ENCODE measurements at regions not wholly inside any gene's neighbourhood (a gene's known extent, or its start where the extent isn't known, plus 50 kb on each side); places are given as distances from the start of the nearest gene placed in this dataset.

GRCh38 chrX:2627272-2627867 lies 63.7 kb upstream of the CD99 start:
- Histone ChIP-seq H3K9ac (ENCODE audit: low read length) (no peak overlapping the region), H3K27me3 (replicated peaks; ENCODE audit: control insufficient read depth, insufficient read depth, low read length) (no peaks in the 10 kb centered on the region), H3K36me3 (ENCODE audit: control insufficient read depth, insufficient read depth, low read length, severe bottlenecking) (peaks cover 24% of the 10 kb centered on the region), H3K9me3 (ENCODE audit: control insufficient read depth, low read length) (peaks cover 9% of the 10 kb centered on the region), H3K4me1 (ENCODE audit: control insufficient read depth, insufficient read depth, low read length) (no peaks in the 10 kb centered on the region), H3K4me3 (ENCODE audit: low read length) (no peak overlapping the region)
- DNase-seq (ENCODE audit: low read depth): peak; percentile 40

- H3K36me3 ChIP-seq (ENCODE audit: control insufficient read depth, insufficient read depth, low read length, severe bottlenecking): peaks cover 24% of the 10 kb centered on the region
Measured at GRCh38 chrX:2626750-2627149, 64.3 kb upstream of the CD99 start.

DNA sequence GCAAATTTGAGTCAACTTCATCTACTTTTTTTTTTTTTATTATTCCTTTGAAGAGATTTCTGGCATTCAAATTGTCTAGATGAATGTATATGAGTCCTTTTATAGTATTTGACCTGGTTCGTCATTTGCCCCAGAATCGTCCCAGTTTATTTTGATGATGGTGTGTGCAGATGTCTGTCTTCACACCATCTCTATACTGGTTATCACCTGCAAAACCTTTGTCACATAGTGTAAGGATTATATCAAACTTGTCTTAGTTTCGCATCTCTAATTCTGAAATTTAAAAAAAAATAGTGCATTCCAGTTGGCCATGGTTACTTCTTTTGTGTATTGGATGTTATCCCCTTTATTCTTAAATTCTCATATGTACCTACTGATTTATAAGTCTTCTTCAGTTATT lies 70.5 kb upstream of the CD99 start:
- H3K9ac ChIP-seq (ENCODE audit: low read length): no peak overlapping the region
- no peaks in the 10 kb centered on the region for H3K4me1 ChIP-seq (ENCODE audit: control insufficient read depth, insufficient read depth, low read length)
- peaks cover 31% of the 10 kb centered on the region for H3K36me3 ChIP-seq (ENCODE audit: control insufficient read depth, insufficient read depth, low read length, severe bottlenecking)
- H3K27me3 ChIP-seq (replicated peaks; ENCODE audit: control insufficient read depth, insufficient read depth, low read length): no peaks in the 10 kb centered on the region
- DNase-seq (ENCODE audit: low read depth): no peak
- no peaks in the 10 kb centered on the region for H3K9me3 ChIP-seq (ENCODE audit: control insufficient read depth, low read length)
- H3K4me3 ChIP-seq (ENCODE audit: low read length): no peak overlapping the region

More at GRCh38 chrX:2626750-2627149, 64.3 kb upstream of the CD99 start:
- Histone ChIP-seq H3K4me1 (ENCODE audit: control insufficient read depth, insufficient read depth, low read length) (no peaks in the 10 kb centered on the region), H3K27me3 (replicated peaks; ENCODE audit: control insufficient read depth, insufficient read depth, low read length) (no peaks in the 10 kb centered on the region), H3K4me3 (ENCODE audit: low read length) (no peak overlapping the region), H3K9me3 (ENCODE audit: control insufficient read depth, low read length) (peaks cover 9% of the 10 kb centered on the region), H3K9ac (ENCODE audit: low read length) (no peak overlapping the region)
- DNase-seq (ENCODE audit: low read depth): no peak

GRCh38 chrX:2618516-2618915 lies 72.6 kb upstream of the CD99 start:
- no peak for DNase-seq (ENCODE audit: low read depth)
- Histone ChIP-seq H3K9me3 (ENCODE audit: control insufficient read depth, low read length) (no peaks in the 10 kb centered on the region), H3K4me3 (ENCODE audit: low read length) (no peak overlapping the region), H3K36me3 (ENCODE audit: control insufficient read depth, insufficient read depth, low read length, severe bottlenecking) (peaks cover 27% of the 10 kb centered on the region), H3K9ac (ENCODE audit: low read length) (no peak overlapping the region), H3K4me1 (ENCODE audit: control insufficient read depth, insufficient read depth, low read length) (peaks cover 5% of the 10 kb centered on the region), H3K27me3 (replicated peaks; ENCODE audit: control insufficient read depth, insufficient read depth, low read length) (no peaks in the 10 kb centered on the region)

DNA sequence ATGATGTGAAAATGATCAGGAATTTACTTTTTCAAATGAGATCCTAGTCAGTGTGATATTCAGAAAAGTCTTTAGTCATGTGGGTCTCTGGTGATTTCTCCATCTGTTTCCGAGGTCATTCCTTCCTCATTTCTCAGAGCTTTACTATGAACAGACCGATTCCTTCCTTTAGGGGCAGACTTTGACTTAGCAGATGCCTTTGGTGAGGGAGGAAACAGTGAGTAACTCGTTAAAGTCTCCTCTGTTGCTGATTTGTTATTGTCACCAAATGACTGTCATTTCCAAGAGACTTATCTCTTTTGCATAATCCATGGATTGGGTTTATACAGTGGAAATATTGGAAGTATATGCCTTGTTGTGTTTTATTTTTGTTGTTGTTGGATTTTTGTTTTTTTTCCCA lies 76.2 kb upstream of the CD99 start:
- Histone ChIP-seq H3K9ac (ENCODE audit: low read length) (peak overlapping the region; percentile 64), H3K4me3 (ENCODE audit: low read length) (peak overlapping the region; percentile 33), H3K9me3 (ENCODE audit: control insufficient read depth, low read length) (no peaks in the 10 kb centered on the region), H3K36me3 (ENCODE audit: control insufficient read depth, insufficient read depth, low read length, severe bottlenecking) (peaks cover 19% of the 10 kb centered on the region), H3K4me1 (ENCODE audit: control insufficient read depth, insufficient read depth, low read length) (peaks cover 13% of the 10 kb centered on the region), H3K27me3 (replicated peaks; ENCODE audit: control insufficient read depth, insufficient read depth, low read length) (no peaks in the 10 kb centered on the region)
- DNase-seq (ENCODE audit: low read depth): peak; percentile 94

DNA sequence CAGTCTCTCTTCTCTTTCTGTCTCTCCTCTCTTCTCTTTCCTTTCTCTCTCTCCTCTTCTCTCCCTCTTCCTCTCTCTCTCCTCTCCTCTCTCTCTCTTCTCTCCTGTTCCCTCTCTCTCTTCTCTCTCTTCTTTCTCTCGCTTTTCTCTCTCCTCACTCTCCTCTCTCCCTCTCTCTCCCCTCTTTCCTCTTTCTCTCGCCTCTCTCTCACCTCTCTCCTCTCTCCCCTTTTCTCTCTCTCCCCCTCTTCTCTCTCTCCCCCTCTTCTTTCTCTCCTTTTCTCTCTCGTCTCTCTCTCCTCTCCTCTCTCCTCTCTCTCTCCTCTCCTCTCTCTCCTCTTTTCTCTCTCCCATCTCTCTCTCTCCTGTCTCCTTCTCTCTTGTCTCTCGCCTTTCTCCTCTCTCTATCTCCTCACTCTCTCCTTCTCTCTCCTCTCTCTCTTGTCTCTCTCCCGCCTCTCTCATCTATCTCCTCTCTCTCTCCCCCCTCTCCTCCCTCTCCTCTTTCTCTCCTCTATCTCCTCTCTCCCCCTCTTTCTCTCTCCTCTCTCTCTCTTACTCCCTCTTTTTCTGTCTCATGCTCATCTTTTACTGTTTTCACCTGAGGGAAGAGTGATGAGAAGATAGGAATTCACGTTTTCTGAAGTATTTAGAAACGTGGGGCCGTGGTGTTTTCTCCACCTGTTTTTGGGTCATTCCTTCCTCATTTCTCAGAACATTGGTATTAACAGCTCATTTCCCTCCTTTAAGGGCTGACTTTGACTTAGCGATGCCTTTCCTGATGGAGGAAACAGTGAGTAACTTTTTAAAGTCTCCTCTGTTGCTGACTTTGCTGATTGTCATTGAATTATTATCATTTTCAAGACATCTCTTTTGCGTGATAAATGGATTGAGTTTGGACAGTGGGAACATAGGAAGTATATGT lies 80.6 kb upstream of the CD99 start:
- Histone ChIP-seq H3K9me3 (ENCODE audit: control insufficient read depth, low read length) (no peaks in the 10 kb centered on the region), H3K4me1 (ENCODE audit: control insufficient read depth, insufficient read depth, low read length) (peaks cover 14% of the 10 kb centered on the region), H3K36me3 (ENCODE audit: control insufficient read depth, insufficient read depth, low read length, severe bottlenecking) (no peaks in the 10 kb centered on the region), H3K4me3 (ENCODE audit: low read length) (peak overlapping the region; percentile 93), H3K9ac (ENCODE audit: low read length) (peak overlapping the region; percentile 75), H3K27me3 (replicated peaks; ENCODE audit: control insufficient read depth, insufficient read depth, low read length) (no peaks in the 10 kb centered on the region)
- peak; percentile 23 for DNase-seq (ENCODE audit: low read depth)

GRCh38 chrX:2609431-2610238 lies 81.5 kb upstream of the CD99 start:
- Histone ChIP-seq H3K9me3 (ENCODE audit: control insufficient read depth, low read length) (no peaks in the 10 kb centered on the region), H3K9ac (ENCODE audit: low read length) (peak overlapping the region; percentile 75), H3K4me1 (ENCODE audit: control insufficient read depth, insufficient read depth, low read length) (peaks cover 12% of the 10 kb centered on the region), H3K4me3 (ENCODE audit: low read length) (peak overlapping the region; percentile 93), H3K27me3 (replicated peaks; ENCODE audit: control insufficient read depth, insufficient read depth, low read length) (no peaks in the 10 kb centered on the region), H3K36me3 (ENCODE audit: control insufficient read depth, insufficient read depth, low read length, severe bottlenecking) (no peaks in the 10 kb centered on the region)
- no peak for DNase-seq (ENCODE audit: low read depth)

DNA sequence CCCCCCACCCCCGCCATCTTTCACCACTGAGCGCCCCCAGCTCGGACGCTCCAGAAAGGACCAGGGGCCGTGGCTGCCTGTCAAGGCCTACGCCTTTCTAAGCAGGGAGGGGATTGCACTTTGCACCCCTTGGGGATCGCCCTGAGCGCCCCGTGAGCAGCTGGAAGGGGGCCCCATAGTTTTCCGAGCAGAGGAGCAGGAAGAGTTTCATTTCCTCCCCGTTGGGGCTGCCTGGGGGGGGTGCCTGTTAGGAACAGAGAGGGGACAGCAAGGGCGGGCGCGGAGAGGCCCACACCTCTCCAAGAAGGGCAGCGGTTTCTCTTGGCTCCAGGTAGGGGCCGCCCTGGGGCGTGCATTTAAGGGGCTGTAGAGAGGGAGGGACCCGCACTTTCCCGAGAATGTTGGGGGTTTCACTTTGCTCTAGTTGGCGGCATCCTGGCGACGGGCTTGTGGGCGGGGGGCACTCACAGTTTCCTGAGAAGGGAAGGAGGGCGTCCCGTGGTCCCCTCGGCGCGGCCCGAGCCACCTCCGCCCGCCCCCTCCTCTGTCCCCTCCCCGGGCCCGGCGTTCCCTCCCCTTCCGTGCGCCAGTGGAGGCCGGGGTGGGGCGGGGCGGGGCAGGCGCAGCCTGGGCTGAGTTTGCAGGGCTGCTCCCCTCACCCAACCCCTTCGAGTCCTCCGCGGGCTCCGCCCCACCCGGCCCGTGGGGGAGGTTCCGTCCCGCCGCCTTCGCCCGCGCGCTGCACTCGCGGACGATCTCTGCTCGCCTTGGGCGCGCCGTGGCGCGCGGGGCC lies 82.3 kb upstream of the CD99 start:
- no peaks in the 10 kb centered on the region for H3K9me3 ChIP-seq (ENCODE audit: control insufficient read depth, low read length)
- peak; percentile 93 for DNase-seq (ENCODE audit: low read depth)
- H3K4me3 ChIP-seq (ENCODE audit: low read length): peak overlapping the region; percentile 93
- H3K27me3 ChIP-seq (replicated peaks; ENCODE audit: control insufficient read depth, insufficient read depth, low read length): no peaks in the 10 kb centered on the region
- peak overlapping the region; percentile 93 for H3K9ac ChIP-seq (ENCODE audit: low read length)
- H3K36me3 ChIP-seq (ENCODE audit: control insufficient read depth, insufficient read depth, low read length, severe bottlenecking): no peaks in the 10 kb centered on the region
- H3K4me1 ChIP-seq (ENCODE audit: control insufficient read depth, insufficient read depth, low read length): peaks cover 9% of the 10 kb centered on the region

- DNase-seq (ENCODE audit: low read depth): no peak
- no peaks in the 10 kb centered on the region for H3K9me3 ChIP-seq (ENCODE audit: control insufficient read depth, low read length)
- peaks cover 9% of the 10 kb centered on the region for H3K4me1 ChIP-seq (ENCODE audit: control insufficient read depth, insufficient read depth, low read length)
- no peaks in the 10 kb centered on the region for H3K36me3 ChIP-seq (ENCODE audit: control insufficient read depth, insufficient read depth, low read length, severe bottlenecking)
- H3K4me3 ChIP-seq (ENCODE audit: low read length): no peak overlapping the region
- no peak overlapping the region for H3K9ac ChIP-seq (ENCODE audit: low read length)
- no peaks in the 10 kb centered on the region for H3K27me3 ChIP-seq (replicated peaks; ENCODE audit: control insufficient read depth, insufficient read depth, low read length)
Measured at GRCh38 chrX:2607113-2607512, 84.0 kb upstream of the CD99 start.

GRCh38 chrX:2600564-2600963 lies 90.5 kb upstream of the CD99 start:
- peaks cover under 1% of the 10 kb centered on the region for H3K4me1 ChIP-seq (ENCODE audit: control insufficient read depth, insufficient read depth, low read length)
- H3K4me3 ChIP-seq (ENCODE audit: low read length): no peak overlapping the region
- no peaks in the 10 kb centered on the region for H3K9me3 ChIP-seq (ENCODE audit: control insufficient read depth, low read length)
- no peaks in the 10 kb centered on the region for H3K27me3 ChIP-seq (replicated peaks; ENCODE audit: control insufficient read depth, insufficient read depth, low read length)
- no peak for DNase-seq (ENCODE audit: low read depth)
- H3K9ac ChIP-seq (ENCODE audit: low read length): no peak overlapping the region
- H3K36me3 ChIP-seq (ENCODE audit: control insufficient read depth, insufficient read depth, low read length, severe bottlenecking): no peaks in the 10 kb centered on the region

All from adipocyte (in vitro differentiated cells).